GM12872 (cell line): ENCODE measurements at regions not wholly inside any gene's neighbourhood (a gene's known extent, or its start where the extent isn't known, plus 50 kb on each side); places are given as distances from the start of the nearest gene placed in this dataset.

Experiments used
- TF ChIP-seq, protein P1 (sequence below): IDR thresholded peaks from 3 replicates; pipeline ENCODE4 v1.5.1; 2011; ENCODE audit warnings: low read depth, mild to moderate bottlenecking, low read length, moderate library complexity; ENCODE audit not compliant: insufficient read depth

DNA sequence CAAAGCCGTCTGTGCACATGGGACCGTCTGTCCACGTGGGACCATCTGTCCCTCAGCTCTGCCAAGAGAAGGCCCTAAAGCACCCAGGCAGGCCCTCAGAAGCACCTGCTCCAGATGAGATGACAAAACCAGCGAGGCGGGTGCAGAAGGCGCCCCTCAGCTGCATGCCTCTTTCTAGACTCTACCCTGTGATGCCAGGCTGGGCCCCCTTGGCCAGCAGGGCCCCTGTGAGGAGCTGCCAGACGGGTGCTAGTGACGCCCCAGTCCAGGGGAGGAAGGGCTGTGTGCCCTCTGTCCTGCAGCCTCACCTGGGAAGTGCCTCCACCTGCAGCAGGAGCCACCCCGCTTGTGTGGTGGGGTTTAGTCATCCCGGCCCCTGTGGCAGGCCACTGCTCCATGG, 309.2 kb upstream of the SHH start:
- TF ChIP-seq, protein P1, sequence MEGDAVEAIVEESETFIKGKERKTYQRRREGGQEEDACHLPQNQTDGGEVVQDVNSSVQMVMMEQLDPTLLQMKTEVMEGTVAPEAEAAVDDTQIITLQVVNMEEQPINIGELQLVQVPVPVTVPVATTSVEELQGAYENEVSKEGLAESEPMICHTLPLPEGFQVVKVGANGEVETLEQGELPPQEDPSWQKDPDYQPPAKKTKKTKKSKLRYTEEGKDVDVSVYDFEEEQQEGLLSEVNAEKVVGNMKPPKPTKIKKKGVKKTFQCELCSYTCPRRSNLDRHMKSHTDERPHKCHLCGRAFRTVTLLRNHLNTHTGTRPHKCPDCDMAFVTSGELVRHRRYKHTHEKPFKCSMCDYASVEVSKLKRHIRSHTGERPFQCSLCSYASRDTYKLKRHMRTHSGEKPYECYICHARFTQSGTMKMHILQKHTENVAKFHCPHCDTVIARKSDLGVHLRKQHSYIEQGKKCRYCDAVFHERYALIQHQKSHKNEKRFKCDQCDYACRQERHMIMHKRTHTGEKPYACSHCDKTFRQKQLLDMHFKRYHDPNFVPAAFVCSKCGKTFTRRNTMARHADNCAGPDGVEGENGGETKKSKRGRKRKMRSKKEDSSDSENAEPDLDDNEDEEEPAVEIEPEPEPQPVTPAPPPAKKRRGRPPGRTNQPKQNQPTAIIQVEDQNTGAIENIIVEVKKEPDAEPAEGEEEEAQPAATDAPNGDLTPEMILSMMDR, result no peak

DNA sequence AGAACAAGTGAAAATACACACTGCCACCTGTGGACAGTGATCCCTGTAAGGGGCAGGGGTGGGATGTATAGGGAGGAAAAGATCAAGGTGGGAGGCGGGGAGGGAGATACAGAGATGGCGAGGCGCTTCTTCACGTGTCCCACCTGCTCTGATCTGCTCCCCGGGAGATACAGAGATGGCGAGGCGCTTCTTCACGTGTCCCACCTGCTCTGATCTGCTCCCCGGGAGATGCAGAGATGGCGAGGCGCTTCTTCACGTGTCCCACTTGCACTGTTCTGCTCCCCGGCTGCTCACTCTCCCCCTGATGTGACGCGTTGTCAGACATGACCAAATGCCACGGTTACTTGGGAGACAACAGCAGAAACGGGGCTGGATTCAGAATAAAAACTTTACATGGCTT, 308.3 kb upstream of the SHH start:
- TF ChIP-seq, protein P1, result no peak

DNA sequence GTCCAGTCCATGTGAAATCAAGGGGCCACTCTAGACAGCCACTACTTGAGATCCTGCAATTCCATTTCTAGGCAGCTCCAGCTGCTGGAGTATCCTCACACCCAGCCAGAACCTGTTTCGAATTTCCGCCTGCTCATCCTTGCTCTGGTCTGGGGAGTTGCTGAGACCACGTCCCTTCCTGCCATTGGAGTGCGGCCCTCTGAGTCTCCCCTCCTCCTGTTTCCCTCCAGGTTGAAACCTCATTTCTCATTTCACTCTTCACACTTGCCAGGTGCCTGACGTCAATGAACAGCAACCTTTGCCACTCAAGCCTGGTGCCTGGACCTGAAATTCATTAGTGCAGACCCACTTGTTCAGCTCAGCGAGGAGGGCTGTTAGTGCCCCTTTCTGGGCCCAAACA, 307.5 kb upstream of the SHH start:
- TF ChIP-seq, protein P1, result no peak

DNA sequence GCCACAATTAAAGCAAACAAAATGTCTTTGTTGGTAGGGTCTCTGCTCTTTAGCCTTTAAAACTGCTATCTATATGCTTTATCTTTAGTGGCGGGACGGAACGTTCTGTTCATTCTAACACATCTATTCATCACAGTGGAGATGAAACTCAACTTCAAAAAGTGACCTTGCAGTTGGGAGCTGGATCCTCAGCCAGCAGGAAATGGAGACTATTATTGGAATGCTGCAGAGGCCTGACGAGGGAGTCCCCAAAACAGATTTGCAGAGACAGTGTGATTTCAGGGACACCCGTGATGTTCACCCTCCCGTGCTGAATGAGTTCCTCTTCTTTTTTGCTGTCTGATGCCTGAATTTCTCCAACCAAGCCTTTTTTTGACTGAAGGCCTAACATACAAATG, 306.0 kb upstream of the SHH start:
- TF ChIP-seq, protein P1, result no peak

DNA sequence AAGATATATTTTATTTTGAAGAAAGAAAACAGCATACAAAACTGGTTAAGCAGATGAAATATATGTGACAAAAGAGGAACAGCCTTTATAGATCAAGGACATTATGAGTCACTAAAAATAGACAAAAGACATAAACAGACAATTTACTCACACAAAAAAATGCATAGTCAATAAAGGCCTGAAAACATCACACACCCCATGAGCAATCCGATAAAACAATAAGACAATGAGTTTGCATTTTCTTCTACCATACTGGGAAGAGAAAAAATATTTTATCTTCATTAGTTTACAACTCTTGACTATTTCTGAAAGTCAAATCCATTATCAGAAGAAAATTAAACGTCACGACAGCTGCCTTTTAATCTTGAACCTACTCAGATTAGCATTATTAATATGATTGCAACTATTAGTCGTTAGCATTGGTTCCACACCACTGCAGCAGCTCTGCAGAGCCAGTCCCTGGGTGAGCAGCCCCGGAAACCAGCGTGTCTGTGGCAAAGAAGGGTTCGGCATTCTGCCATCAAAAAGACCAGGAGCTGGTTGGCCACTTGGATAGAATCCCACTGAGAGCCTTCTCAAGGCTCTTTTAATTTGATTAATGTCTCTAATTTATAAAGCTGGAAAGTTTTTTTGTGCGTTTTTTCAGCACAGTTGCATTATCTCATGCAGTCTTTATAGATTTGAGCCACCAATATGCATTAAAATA, 305.4 kb upstream of the SHH start:
- TF ChIP-seq, protein P1, result no peak

DNA sequence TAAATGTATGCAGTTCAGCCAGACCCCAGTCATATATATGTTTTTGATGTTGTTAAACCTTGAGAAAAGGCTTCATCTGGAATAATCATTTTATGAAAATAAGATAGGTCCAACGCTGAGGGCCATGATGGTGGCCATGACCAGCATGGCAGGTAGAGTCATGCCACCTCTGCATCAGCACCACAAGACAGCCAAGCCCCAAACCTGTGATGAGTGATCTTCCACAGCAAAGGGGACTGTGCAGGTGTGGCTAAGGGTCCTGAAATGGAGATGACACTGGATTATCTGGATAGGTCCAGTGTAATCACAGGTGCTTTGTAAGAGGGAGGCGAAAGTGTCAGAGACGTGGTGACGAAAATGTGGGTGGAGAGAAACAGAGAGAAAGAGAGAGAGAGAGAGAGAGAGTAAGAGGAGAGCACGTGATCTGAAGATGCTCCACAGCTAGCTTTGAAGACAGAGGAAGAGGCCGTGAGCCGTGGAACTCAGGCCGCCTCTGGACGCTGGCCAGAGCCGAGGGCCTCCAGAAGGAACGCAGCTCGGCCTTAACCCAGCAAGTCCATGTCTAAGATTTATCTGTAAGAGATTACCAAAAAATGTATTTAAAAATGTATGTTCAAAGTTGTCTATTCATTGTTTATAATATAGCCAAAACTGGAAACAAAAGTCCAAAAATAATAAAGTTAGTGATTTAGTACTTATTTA, 304.4 kb upstream of the SHH start:
- TF ChIP-seq, protein P1, result no peak

DNA sequence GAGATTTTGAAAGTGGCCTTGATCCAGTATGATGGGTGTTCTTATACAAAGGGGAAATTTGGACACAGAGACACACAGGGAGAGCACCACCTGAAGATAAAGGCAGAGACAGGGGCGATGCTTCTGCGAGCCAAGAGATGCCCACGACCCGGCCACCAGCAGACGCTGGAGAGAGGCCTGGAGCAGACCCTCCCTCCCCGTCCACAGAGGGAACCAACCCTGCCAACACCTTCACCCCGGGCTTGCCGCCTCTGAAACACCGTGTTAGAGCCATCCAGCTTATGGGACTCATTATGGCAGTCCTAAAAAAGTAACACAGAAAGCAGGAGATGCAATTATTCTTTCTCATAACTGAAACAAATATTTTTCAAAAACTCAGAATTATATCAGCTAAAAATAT, 303.3 kb upstream of the SHH start:
- TF ChIP-seq, protein P1, result no peak
